Spleen (tissue), 7 donors: ENCODE measurements at regions not wholly inside any gene's neighbourhood (a gene's known extent, or its start where the extent isn't known, plus 50 kb on each side); places are given as distances from the start of the nearest gene placed in this dataset.

ENCODE experiments used
- CTCF ChIP-seq, 11 experiments: fragments of 200-600 bp in 7 of 11; fragments of 450-650 bp in 4 of 11; sonication (generic) in 4 of 11; IDR thresholded peaks in 8 of 11; conservative IDR thresholded peaks in 3 of 11; 1 replicate in 7 of 11; 2 replicates in 4 of 11; pipeline versions ENCODE4 v1.4.0 to v1.8.0; 2016 to 2021; ENCODE audit warnings: antibody characterized with exemption in 11 of 11, inconsistent platforms in 4 of 11, mild to moderate bottlenecking in 1 of 11
- POLR2A ChIP-seq, 3 donors: fragments of 450-650 bp; IDR thresholded peaks; one replicate each; pipeline ENCODE4 v1.5.1; 2017; ENCODE audit warnings: antibody characterized with exemption in 3 of 3, mild to moderate bottlenecking in 1 of 3
- POLR2AphosphoS5 ChIP-seq, 3 donors: sonication (generic); formaldehyde crosslinking; IDR thresholded peaks; one replicate each; pipeline ENCODE4 v1.5.1; 2017; ENCODE audit warnings: antibody characterized with exemption in 3 of 3
- donor health status: DM: no; HTN: no; CAD: no; lungs with moderate emphysema.
- donor health status: DM: no; HTN: no; CAD: no.
- donor health status: DM: no; HTN: no; CAD: no.

GRCh38 chr21:28250946-28251345 is 741.7 kb downstream of the LTN1 start:
- no peak for TF ChIP-seq CTCF (IDR thresholded peaks at IDR 0.05 in 8 of 11, conservative IDR thresholded peaks at IDR 0.05 in 3 of 11)
- TF ChIP-seq POLR2AphosphoS5 (IDR thresholded peaks at IDR 0.05), result no peak
- TF ChIP-seq POLR2A (IDR thresholded peaks at IDR 0.05), result no peak
